GM23338 (cell line): ENCODE measurements at regions not wholly inside any gene's neighbourhood (a gene's known extent, or its start where the extent isn't known, plus 50 kb on each side); places are given as distances from the start of the nearest gene placed in this dataset.

Experiments used
- CREB1 ChIP-seq: fragments of 250-450 bp; sonication (Bioruptor Pico); IDR thresholded peaks from 2 replicates; pipeline ENCODE4 v1.5.0; 2020; ENCODE audit warnings: low read depth, mild to moderate bottlenecking, moderate library complexity
- CTCF ChIP-seq, 2 experiments: fragments of 200-600 bp in 1 of 2; sonication (generic) in 1 of 2; conservative IDR thresholded peaks; 2 replicates each; pipeline versions ENCODE4 v1.5.1 to v1.6.1; 2016 to 2017; ENCODE audit warnings: antibody characterized with exemption in 2 of 2, low read depth in 2 of 2, mild to moderate bottlenecking in 2 of 2, moderate library complexity in 1 of 2
- ETS1 ChIP-seq: IDR thresholded peaks from 2 replicates; pipeline ENCODE4 v1.6.1; 2016; ENCODE audit warnings: antibody characterized with exemption
- EZH2 ChIP-seq: fragments of 200-600 bp; sonication (generic); IDR thresholded peaks from one replicate; pipeline ENCODE4 v1.8.0; 2017; ENCODE audit warnings: antibody characterized with exemption, mild to moderate bottlenecking, low read depth; ENCODE audit not compliant: unreplicated experiment
- EZH2phosphoT487 ChIP-seq: fragments of 200-600 bp; sonication (generic); IDR thresholded peaks from one replicate; pipeline ENCODE4 v1.8.1; 2018; ENCODE audit warnings: antibody characterized with exemption; ENCODE audit not compliant: unreplicated experiment
- JUNB ChIP-seq: IDR thresholded peaks from one replicate; pipeline ENCODE4 v1.6.1; 2016; ENCODE audit warnings: antibody characterized with exemption; ENCODE audit not compliant: unreplicated experiment
- POLR2AphosphoS5 ChIP-seq: IDR thresholded peaks from 2 replicates; pipeline ENCODE4 v1.6.1; 2016; ENCODE audit warnings: antibody characterized with exemption, low read depth
- REST ChIP-seq: IDR thresholded peaks from one replicate; pipeline ENCODE4 v1.6.1; 2018; ENCODE audit warnings: antibody characterized with exemption; ENCODE audit not compliant: unreplicated experiment
- STAT1 ChIP-seq: IDR thresholded peaks from one replicate; pipeline ENCODE4 v1.6.1; 2016; ENCODE audit warnings: antibody characterized with exemption; ENCODE audit not compliant: unreplicated experiment
- ZNF114 ChIP-seq: fragments of 250-450 bp; sonication (Bioruptor Pico); IDR thresholded peaks from 2 replicates; pipeline ENCODE4 v1.5.0; 2020; ENCODE audit warnings: mild to moderate bottlenecking, moderate library complexity
- ZNF331 ChIP-seq: fragments of 250-450 bp; sonication (Bioruptor Pico); IDR thresholded peaks from 2 replicates; pipeline ENCODE4 v1.5.0; 2020; ENCODE audit warnings: low read depth, mild to moderate bottlenecking, moderate library complexity
- ZNF462 ChIP-seq: fragments of 250-450 bp; sonication (Bioruptor Pico); IDR thresholded peaks from 2 replicates; pipeline ENCODE4 v1.5.0; 2020; ENCODE audit warnings: mild to moderate bottlenecking, moderate library complexity

GRCh38 chr4:100254237-100254636, 64.0 kb upstream of the DDIT4L start:
- no peak for TF ChIP-seq REST
- no peak for TF ChIP-seq CTCF (conservative IDR thresholded peaks at IDR 0.05; ENCODE audit: low read depth in 2 of 2)
- TF ChIP-seq EZH2 = no peak
- no peak for TF ChIP-seq POLR2AphosphoS5
- TF ChIP-seq CREB1 = no peak
- TF ChIP-seq ETS1 = no peak
- TF ChIP-seq EZH2phosphoT487 = no peak
- TF ChIP-seq JUNB = no peak
- no peak for TF ChIP-seq ZNF462 (CRISPR knock-in tag)
- no peak for TF ChIP-seq ZNF331 (CRISPR knock-in tag)
- TF ChIP-seq ZNF114 (CRISPR knock-in tag) = no peak
- no peak for TF ChIP-seq STAT1
